ENCODE measurements at regions not wholly inside any gene's neighbourhood (a gene's known extent, or its start where the extent isn't known, plus 50 kb on each side); places are given as distances from the start of the nearest gene placed in this dataset.
"Not testable (repeated sequence)": the region's sequence is repeated elsewhere in the genome, so short reads cannot be mapped to it uniquely, and the experiment has no call there.

- WGBS, 2 donors, result no CpG with 5 or more reads among the region's 24 CpGs
- not testable (repeated sequence) for H3K36me3 ChIP-seq; H3K27ac ChIP-seq; DNase-seq (ENCODE audit: low spot score in 2 of 2); H3K4me3 ChIP-seq; H3K9me3 ChIP-seq; H3K27me3 ChIP-seq; H3K4me1 ChIP-seq
Observed at GRCh38 chr21:6553505-6554376, 3967.6 kb upstream of the TPTE start.

GRCh38 chr21:6554377-6554864 is 3967.0 kb upstream of the TPTE start:
- not testable (repeated sequence) for H3K36me3 ChIP-seq
- no CpG with 5 or more reads among the region's 9 CpGs for WGBS, 2 donors

GRCh38 chr21:6556516-6556915 is 3964.9 kb upstream of the TPTE start:
- H3K9me3 ChIP-seq; H3K27me3 ChIP-seq; DNase-seq (ENCODE audit: low spot score in 2 of 2); H3K27ac ChIP-seq; H3K4me3 ChIP-seq; H3K4me1 ChIP-seq; H3K36me3 ChIP-seq: not testable (repeated sequence)
- WGBS, 2 donors, result no CpG with 5 or more reads among the region's 3 CpGs

More at GRCh38 chr21:6554377-6554864, 3967.0 kb upstream of the TPTE start:
- not testable (repeated sequence) for H3K27ac ChIP-seq; H3K27me3 ChIP-seq; H3K9me3 ChIP-seq; H3K4me1 ChIP-seq; DNase-seq (ENCODE audit: low spot score in 2 of 2); H3K4me3 ChIP-seq

- DNase-seq (ENCODE audit: low spot score in 2 of 2); H3K4me1 ChIP-seq; H3K36me3 ChIP-seq; H3K4me3 ChIP-seq; H3K9me3 ChIP-seq; H3K27ac ChIP-seq; H3K27me3 ChIP-seq: not testable (repeated sequence)
- no CpG with 5 or more reads among the region's 14 CpGs for WGBS, 2 donors
Observed at GRCh38 chr21:6557415-6557814, 3964.0 kb upstream of the TPTE start.

GRCh38 chr21:6561168-6561567 is 3960.2 kb upstream of the TPTE start:
- H3K4me1 ChIP-seq; H3K4me3 ChIP-seq; H3K27me3 ChIP-seq; H3K9me3 ChIP-seq; H3K36me3 ChIP-seq; DNase-seq (ENCODE audit: low spot score in 2 of 2); H3K27ac ChIP-seq: not testable (repeated sequence)
- no CpG with 5 or more reads among the region's 10 CpGs for WGBS, 2 donors

GRCh38 chr21:6561578-6561977 is 3959.8 kb upstream of the TPTE start:
- not testable (repeated sequence) for DNase-seq (ENCODE audit: low spot score in 2 of 2); H3K4me3 ChIP-seq; H3K27me3 ChIP-seq; H3K9me3 ChIP-seq; H3K4me1 ChIP-seq; H3K27ac ChIP-seq; H3K36me3 ChIP-seq
- WGBS, 2 donors, result no CpG with 5 or more reads among the region's 9 CpGs

- H3K27me3 ChIP-seq, H3K27ac ChIP-seq, H3K9me3 ChIP-seq, H3K4me1 ChIP-seq, H3K36me3 ChIP-seq: not testable (repeated sequence)
- 40% methylated on average over 1 of the region's 44 CpGs; no CpG with 5 or more reads in 1 of the 2 donors for WGBS, 2 donors
- H3K4me3 ChIP-seq, result peak overlapping the region in 1 of 4 donors; percentile 33
- DNase-seq (ENCODE audit: low spot score in 2 of 2), result peak; percentile 3 to 6
Observed at GRCh38 chr21:6564543-6565166, 3956.7 kb upstream of the TPTE start.

GRCh38 chr21:6565190-6566094 is 3955.9 kb upstream of the TPTE start:
- not testable (repeated sequence) for H3K36me3 ChIP-seq, H3K9me3 ChIP-seq, H3K27me3 ChIP-seq, H3K4me1 ChIP-seq, H3K27ac ChIP-seq
- peak overlapping the region in 1 of 4 donors; percentile 33 for H3K4me3 ChIP-seq
- 27% methylated on average over 10 of the region's 17 CpGs for WGBS, 2 donors
- DNase-seq (ENCODE audit: low spot score in 2 of 2), result peak; percentile 5 to 12

- not testable (repeated sequence) for H3K9me3 ChIP-seq; H3K4me1 ChIP-seq; H3K27me3 ChIP-seq; H3K36me3 ChIP-seq; H3K27ac ChIP-seq; H3K4me3 ChIP-seq; DNase-seq (ENCODE audit: low spot score in 2 of 2)
- WGBS, 2 donors, result no CpG with 5 or more reads among the region's 5 CpGs
Observed at GRCh38 chr21:6567542-6567941, 3953.8 kb upstream of the TPTE start.

GRCh38 chr21:6569152-6569551 is 3952.2 kb upstream of the TPTE start:
- not testable (repeated sequence) for H3K36me3 ChIP-seq; H3K27me3 ChIP-seq; H3K9me3 ChIP-seq; DNase-seq (ENCODE audit: low spot score in 2 of 2); H3K4me1 ChIP-seq; H3K27ac ChIP-seq; H3K4me3 ChIP-seq
- no CpG with 5 or more reads among the region's 16 CpGs for WGBS, 2 donors

GRCh38 chr21:6569587-6570392 is 3951.6 kb upstream of the TPTE start:
- not testable (repeated sequence) for DNase-seq (ENCODE audit: low spot score in 2 of 2); H3K36me3 ChIP-seq; H3K4me3 ChIP-seq; H3K27me3 ChIP-seq; H3K27ac ChIP-seq; H3K4me1 ChIP-seq; H3K9me3 ChIP-seq
- no CpG with 5 or more reads among the region's 19 CpGs for WGBS, 2 donors

GRCh38 chr21:6570700-6571368 is 3950.5 kb upstream of the TPTE start:
- not testable (repeated sequence) for H3K27ac ChIP-seq; H3K36me3 ChIP-seq; H3K9me3 ChIP-seq; DNase-seq (ENCODE audit: low spot score in 2 of 2); H3K4me3 ChIP-seq; H3K4me1 ChIP-seq; H3K27me3 ChIP-seq
- whole genome bisulfite sequencing, 2 donors, result no CpG with 5 or more reads among the region's 24 CpGs
